T-helper 2 cell treated with Interferon-gamma antibody and Interleukin-4, amounts not matched to agents 100 ng/mL and 5 ng/mL, for 36 hours (primary cell): ENCODE measurements at regions not wholly inside any gene's neighbourhood (a gene's known extent, or its start where the extent isn't known, plus 50 kb on each side); places are given as distances from the start of the nearest gene placed in this dataset.
"Not testable (repeated sequence)": the region's sequence is repeated elsewhere in the genome, so short reads cannot be mapped to it uniquely, and the experiment has no call there.

ENCODE experiments used
- intact Hi-C: fragments of 100-400 bp; cut with micrococcal nuclease; formaldehyde crosslinking; loops from one replicate; pipeline ENCODE4 v1.15.1; 2023

DNA sequence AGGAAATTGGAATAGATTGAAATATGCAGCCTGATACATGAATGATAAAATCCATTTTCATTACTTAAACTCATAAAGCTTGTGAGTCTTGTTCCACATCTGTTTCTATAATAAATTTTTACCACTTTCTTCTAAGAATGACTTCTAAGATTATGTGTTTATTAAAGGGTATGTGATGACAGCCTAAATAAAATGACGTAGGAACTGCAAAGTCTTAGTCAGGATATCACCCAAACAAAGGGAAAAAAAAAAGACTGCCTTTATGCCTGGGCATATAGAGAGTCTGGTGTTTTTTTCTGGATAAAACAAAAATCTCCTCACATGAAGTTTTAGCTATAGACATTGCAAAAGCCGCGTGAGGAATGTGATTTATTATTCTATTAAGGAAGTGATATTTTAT lies 844.0 kb downstream of the DIPK2A start:
- intact Hi-C loops, result no loop called here

- intact Hi-C loops, result no loop called here
These were observed 844.7 kb downstream of the DIPK2A start for GRCh38 chr3:144816323-144816722.

DNA sequence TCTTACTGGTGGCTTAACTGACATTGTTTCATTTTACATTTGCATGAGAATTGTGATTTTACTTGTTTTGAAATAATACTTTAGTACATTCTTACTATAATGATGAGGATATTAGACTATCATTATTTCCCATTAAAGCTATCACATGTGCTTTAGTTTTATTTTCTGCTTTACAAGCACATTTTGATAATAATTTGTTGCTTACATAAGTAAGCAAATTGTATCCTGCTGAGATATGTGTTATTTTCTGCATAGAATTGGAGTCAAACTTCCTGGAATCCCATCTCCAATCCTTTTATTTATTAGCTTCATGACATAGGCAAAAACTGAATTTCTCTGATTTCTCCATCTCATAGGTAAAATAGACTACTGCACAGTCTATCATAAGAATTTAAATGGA lies 847.4 kb downstream of the DIPK2A start:
- intact Hi-C loops, result no loop called here

DNA sequence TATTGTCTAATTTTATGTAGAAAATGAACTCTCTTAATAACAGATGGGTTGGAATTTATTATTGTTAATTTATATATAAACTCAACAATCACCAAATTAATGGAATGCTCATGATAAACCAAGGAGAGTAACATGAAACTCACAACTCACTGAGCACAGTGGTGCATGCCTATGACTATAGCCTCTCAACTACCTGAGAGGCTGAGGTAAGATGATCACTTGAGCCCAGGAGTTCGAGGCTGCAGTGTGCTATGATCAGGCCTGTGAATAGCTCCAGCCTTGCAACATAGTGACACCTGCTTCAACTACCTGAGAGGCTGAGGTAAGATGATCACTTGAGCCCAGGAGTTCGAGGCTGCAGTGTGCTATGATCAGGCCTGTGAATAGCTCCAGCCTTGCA lies 848.6 kb downstream of the DIPK2A start:
- intact Hi-C loops, result not testable (repeated sequence)

DNA sequence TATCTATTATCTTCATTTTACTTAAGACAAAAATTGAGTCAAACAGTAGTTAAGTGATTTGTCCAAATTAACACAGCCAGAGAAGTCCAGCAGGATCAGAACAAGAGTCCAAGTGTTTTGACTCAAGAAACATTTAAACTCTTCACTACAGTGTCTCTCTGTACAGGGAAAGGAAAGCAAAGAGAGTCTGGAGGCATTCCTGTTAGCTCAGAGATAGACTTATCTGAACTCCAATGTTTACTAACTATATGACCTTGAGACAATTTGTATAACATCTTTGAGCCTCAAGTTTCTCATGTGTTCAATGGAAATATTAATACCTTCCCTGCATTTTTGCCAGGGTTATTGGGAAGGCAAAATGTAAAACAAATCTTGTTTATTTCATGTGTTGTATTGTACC lies 849.1 kb downstream of the DIPK2A start:
- intact Hi-C loops, result no loop called here

GRCh38 chr3:144821583-144821982 lies 850.0 kb downstream of the DIPK2A start:
- intact Hi-C loops, result no loop called here

DNA sequence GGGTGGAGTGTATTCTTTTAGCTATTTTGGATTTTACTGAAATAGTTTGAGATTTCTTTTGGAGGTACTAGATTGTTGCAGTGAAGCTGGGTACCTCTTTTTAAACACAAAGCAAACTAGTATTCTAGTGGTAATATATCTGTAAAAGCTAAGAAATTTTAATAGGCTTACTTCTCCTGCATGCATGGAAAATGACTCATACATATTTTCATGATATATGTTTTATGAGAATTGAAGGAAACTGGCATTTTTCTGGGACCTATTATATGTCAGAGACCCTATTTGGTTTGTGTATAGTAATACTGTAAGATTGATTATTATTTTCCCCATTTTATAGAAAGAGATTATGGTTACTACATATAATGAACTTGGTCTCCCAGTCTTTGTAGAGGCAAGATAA lies 851.0 kb downstream of the DIPK2A start:
- intact Hi-C loops, result no loop called here

DNA sequence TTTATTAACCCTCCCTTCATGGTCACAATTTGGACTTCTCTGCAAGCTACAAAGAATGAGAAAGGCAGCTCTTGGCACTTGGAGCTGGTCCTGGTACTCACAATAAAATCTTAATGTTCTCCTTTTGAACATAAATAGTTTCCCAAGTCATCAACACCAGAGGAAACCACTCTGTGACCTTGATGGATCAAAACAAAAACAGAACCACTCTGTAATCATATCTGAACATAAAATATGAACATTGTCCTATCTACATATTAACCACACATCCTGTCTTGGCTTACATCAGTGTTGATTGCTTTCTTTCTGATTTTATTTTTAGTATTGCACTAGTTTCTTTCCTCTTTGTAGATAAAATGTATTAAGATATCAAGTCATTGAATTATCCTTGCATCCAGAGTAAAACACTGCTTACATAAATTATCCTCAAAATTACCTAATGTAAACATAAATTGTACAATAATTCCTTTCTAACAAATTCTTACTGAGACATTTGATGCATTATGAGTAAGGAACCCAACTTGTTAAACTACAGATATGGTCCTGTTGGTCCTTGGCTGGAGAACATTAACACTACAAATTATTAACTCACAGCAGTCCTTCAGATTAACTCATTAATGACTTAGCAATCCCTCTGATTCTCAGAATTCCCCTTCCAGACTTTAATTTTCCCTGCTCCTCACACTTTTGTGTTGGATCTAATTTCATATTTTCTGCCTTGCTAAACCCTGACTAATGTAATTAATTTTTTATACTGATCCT lies 860.5 kb downstream of the DIPK2A start:
- intact Hi-C loops, result no loop called here

DNA sequence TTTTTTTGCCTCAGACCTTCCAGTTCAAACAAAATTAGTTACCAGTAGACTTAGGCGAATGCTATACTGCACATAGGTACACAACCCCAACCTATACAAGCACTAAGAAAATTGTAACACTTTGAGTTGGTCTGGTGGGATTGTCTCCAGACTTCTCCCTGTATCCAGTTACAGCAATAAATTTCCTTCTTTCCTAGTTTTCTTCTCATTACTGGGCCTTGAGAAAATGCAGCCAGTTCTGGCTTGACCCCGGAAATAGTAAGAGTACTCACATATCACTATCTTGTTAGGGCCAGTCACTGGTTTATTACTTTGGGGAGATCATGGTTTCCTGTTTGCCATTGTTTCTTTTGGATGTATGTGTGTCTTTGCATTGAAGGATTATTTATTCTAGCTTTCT lies 868.4 kb downstream of the DIPK2A start:
- intact Hi-C loops, result no loop called here

DNA sequence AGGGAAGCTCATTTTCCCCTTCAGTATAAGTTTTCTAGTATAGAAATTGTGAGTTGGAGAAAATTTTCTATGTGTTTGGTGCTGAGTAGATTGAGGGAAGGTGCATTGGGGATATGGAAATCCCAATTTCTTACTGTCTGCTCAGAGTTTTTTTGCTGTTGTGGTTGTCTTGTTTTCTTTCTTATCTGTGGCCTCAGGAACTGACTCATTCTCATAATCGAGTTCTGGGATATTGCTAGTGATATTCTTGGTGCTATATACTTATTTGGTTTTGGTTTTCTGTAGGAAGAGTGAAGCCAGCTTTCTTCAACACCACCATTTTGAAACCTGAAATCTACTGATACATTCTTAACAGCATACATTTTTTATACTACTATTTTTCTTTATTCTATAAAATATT lies 869.2 kb downstream of the DIPK2A start:
- intact Hi-C loops, result no loop called here

- intact Hi-C loops, result no loop called here
These were observed 871.5 kb downstream of the DIPK2A start for GRCh38 chr3:144843099-144843498.

DNA sequence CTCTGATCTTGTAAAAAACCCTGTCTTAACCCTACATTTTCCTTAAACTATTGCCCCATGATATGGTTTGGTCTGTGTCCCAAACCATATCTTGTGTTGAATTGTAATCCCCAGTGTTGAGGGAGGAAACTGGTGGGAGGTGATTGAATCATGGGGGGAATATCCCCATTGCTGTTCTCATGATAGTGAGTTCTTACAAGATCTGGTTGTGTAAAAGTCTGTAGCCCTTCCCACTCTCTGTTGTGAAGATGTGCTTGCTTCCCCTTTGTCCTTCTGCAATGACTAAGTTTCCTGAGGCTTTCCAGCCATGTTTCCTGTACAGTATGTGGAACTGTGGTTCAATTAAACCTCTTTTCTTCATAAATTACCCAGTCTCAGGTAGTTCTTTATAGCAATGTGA lies 881.4 kb downstream of the DIPK2A start:
- intact Hi-C loops, result no loop called here

DNA sequence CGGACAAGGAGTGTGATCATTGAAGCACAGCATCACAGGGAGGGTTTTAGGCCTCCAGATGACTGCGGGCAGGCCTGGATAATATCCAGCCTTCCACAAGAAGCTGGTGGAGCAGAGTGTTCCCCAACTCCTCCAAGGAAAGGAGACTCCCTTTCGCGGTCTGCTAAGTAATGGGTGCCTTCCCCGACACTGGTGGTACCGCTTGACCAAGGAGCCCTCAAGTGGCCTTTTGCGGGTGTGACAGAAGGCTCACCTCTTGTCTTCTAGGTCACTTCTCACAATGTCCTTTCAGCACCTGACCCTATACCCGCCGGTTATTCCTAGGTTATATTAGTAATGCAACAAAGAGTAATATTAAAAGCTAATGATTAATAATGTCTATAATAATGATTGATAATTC lies 882.4 kb downstream of the DIPK2A start:
- intact Hi-C loops, result not testable (repeated sequence)

DNA sequence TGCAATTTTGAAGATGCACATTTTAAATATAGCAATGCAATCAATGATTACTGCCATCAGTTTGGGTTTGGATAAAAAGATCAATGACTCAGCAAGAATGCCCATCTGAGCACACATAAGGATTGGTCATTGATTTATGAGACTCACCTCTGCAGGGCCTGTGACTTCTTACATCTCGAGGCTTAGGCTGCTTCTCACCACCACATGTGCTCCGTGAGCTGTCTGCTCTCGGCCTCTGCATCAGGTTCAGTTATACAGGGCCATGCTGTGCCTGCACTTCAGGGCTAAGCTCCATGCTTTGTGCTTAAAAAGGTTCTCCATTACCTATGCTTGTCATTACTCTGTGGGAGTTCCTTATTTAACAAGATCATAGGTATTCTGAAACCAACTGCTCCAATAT lies 887.5 kb downstream of the DIPK2A start:
- intact Hi-C loops, result no loop called here

GRCh38 chr3:144864646-144865045 lies 893.0 kb downstream of the DIPK2A start:
- intact Hi-C loops, result no loop called here

GRCh38 chr3:144865948-144866347 lies 894.3 kb downstream of the DIPK2A start:
- intact Hi-C loops, result no loop called here

GRCh38 chr3:144866476-144866875 lies 894.9 kb downstream of the DIPK2A start:
- intact Hi-C loops, result no loop called here

DNA sequence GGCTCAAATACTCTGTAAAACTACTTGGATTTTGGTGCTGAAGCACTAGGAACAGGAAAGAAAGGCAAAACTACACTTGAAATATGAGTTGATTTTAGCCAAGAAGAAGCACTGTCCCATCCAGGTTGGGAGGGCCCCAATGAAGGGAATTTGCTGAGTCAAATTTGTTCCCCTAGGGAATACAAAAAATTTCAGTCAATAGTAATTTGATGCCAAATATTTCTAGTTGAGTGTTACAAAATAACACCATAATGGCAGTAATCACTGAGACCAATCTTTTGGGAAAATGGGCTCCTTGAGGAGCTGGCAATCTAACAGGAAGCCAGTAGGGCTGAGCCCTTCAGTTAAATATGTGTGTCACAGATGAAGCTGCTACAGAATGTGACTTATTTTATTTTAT lies 896.9 kb downstream of the DIPK2A start:
- intact Hi-C loops, result no loop called here

DNA sequence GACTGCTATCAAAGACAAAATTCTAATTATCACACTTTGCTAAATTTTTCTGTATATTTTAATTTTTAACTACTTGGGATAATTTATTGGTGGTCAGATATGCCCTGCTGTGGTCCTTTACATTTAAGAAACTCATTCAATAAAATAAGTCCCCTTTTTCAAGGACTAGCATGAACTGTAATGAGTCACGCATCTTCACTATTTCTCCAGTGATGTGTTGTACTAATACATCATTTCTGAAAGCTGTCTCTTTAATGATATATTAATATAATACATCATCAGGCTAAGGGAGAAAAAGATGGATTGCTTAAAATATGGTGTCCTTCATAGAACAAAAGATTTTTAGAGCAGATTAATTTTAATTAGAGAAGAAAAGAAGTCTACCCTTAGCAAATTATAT lies 901.4 kb downstream of the DIPK2A start:
- intact Hi-C loops, result no loop called here

DNA sequence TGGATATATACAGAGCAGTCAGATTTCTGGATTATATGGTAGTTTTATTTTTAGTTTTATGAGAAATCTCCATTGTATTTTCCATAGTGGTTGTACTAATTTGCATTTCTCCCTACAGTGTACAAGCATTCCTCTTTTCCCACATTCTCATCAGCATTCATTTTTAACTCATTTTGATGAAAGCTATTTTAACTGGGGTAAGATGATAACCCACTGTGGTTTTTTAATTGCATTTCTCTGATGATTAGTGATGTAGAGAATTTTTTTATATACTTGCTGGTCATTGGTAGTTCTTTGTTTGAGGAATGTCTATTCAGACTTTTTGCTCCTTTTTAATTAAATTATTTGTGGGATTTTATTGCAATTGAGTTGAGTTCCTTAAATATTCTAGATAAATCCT lies 903.6 kb downstream of the DIPK2A start:
- intact Hi-C loops, result no loop called here

DNA sequence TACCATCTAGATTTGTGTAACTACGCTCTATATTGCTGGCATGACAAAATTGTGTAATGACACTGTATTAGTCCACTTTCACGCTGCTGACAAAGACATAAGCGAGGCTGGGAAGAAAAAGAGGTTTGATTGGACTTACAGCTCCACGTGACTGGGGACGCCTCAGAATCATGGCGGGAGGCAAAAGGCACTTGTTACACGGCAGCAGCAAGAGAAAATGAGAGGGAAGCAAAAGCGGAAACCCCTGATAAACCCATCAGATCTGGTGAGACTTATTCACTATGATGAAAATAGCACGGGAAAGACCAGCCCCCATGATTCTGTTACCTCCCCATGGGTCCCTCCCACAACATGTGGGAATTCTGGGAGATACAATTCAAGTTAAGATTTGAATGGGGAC lies 905.7 kb downstream of the DIPK2A start:
- intact Hi-C loops, result no loop called here

- intact Hi-C loops, result no loop called here
These were observed 908.1 kb downstream of the DIPK2A start for GRCh38 chr3:144879701-144880100.

GRCh38 chr3:144893980-144894379 lies 922.4 kb downstream of the DIPK2A start:
- intact Hi-C loops, result no loop called here

- intact Hi-C loops, result no loop called here
These were observed 923.0 kb downstream of the DIPK2A start for GRCh38 chr3:144894576-144894975.
